Uterus (tissue), 2 donors: ENCODE measurements at regions not wholly inside any gene's neighbourhood (a gene's known extent, or its start where the extent isn't known, plus 50 kb on each side); places are given as distances from the start of the nearest gene placed in this dataset.

Source experiments
- CTCF ChIP-seq, 4 experiments: fragments of 200-600 bp in 2 of 4; fragments of 450-650 bp in 2 of 4; sonication (generic) in 2 of 4; IDR thresholded peaks; one replicate each; pipeline ENCODE4 v1.5.1; 2016 to 2019; ENCODE audit warnings: antibody characterized with exemption in 4 of 4, mild to moderate bottlenecking in 2 of 4, moderate library complexity in 1 of 4
- POLR2A ChIP-seq, 2 donors: fragments of 450-650 bp; IDR thresholded peaks; one replicate each; pipeline ENCODE4 v1.6.1; 2016; ENCODE audit warnings: antibody characterized with exemption in 2 of 2, mild to moderate bottlenecking in 1 of 2, moderate library complexity in 1 of 2

- TF ChIP-seq CTCF (IDR thresholded peaks at IDR 0.05) (no peak), POLR2A (IDR thresholded peaks at IDR 0.05) (no peak)
Observed at GRCh38 chr12:14099994-14100393, 118.6 kb upstream of the GRIN2B start.
